K562 (cell line): ENCODE measurements at regions not wholly inside any gene's neighbourhood (a gene's known extent, or its start where the extent isn't known, plus 50 kb on each side); places are given as distances from the start of the nearest gene placed in this dataset.

Source experiments
- ATAC-seq: fragments of 200-7000 bp; cut with Tn5 transposase; 3 replicates; pipeline ENCODE4 v1.9.1; 2020; ENCODE audit warnings: moderate library complexity
- BruUV-seq: library from RNA; stranded (reverse); fragments of 400-500 nt; replicated peaks from 2 replicates; lab custom pipeline; 2021; lab: Mats Ljungman, UMichigan
- CTCF ChIA-PET: fragments of 300-600 bp; formaldehyde crosslinking; extraction: SDS; loops from one replicate; lab custom pipeline; 2021; ENCODE audit warnings: low intra/inter-chr PET ratio; lab: Yijun Ruan, JAX
- POLR2A ChIA-PET: fragments of 300-600, 350-650 bp; sonication (Branson Sonifier 250); formaldehyde crosslinking; extraction: SDS; loops from one replicate; lab custom pipeline; 2021; ENCODE audit warnings: antibody characterized with exemption, inconsistent platforms; lab: Yijun Ruan, JAX
- DNase-seq, 4 experiments: peaks; one replicate each; pipeline versions ENCODE4 v3.0.0 to v3.0.0-alpha.2; 2011 to 2018; ENCODE audit warnings: low spot score in 3 of 4, mixed read lengths in 3 of 4; ENCODE audit errors: extremely low read depth in 1 of 4
- FAIRE-seq: peaks from 2 replicates; lab custom pipeline; 2011; peaks lifted over from hg19 to GRCh38; lab: Jason Lieb, UNC
- H2AFZ ChIP-seq: 2 replicates; pipeline ENCODE4 v1.6.0; 2011; ENCODE audit warnings: low read depth, low read length, control low read depth, inconsistent platforms
- H3K27ac ChIP-seq: fragments of 200-600 bp; 3 replicates; pipeline ENCODE4 v1.8.0; 2011; ENCODE audit warnings: low read depth, mild to moderate bottlenecking, control low read depth, inconsistent platforms, low read length, moderate library complexity, mixed read lengths; ENCODE audit errors: extremely low read depth
- H3K27me3 ChIP-seq, 2 experiments: fragments of 300-600 bp in 1 of 2; 2 replicates in 1 of 2; 3 replicates in 1 of 2; pipeline versions ENCODE4 v1.6.0 to v1.8.0; 2011; ENCODE audit warnings: inconsistent platforms in 2 of 2, low read length in 2 of 2, mild to moderate bottlenecking in 1 of 2, mixed read lengths in 1 of 2, moderate library complexity in 1 of 2; ENCODE audit not compliant: control insufficient read depth in 2 of 2, insufficient read depth in 2 of 2
- H3K36me3 ChIP-seq: fragments of 300-600 bp; 3 replicates; pipeline ENCODE4 v1.8.0; 2011; ENCODE audit warnings: mild to moderate bottlenecking, low read length, inconsistent platforms; ENCODE audit not compliant: control insufficient read depth, insufficient read depth
- H3K4me1 ChIP-seq, 2 experiments: fragments of 200-600 bp in 1 of 2; replicated peaks in 1 of 2; 2 replicates in 1 of 2; 3 replicates in 1 of 2; pipeline versions ENCODE4 v1.5.1 to v1.8.0; 2011; ENCODE audit warnings: inconsistent platforms in 2 of 2, low read length in 2 of 2, mild to moderate bottlenecking in 1 of 2, mixed read lengths in 1 of 2, moderate library complexity in 1 of 2; ENCODE audit not compliant: control insufficient read depth in 2 of 2, insufficient read depth in 2 of 2
- H3K4me2 ChIP-seq: 2 replicates; pipeline ENCODE4 v1.6.1; 2011; ENCODE audit warnings: low read length, control low read depth, inconsistent platforms, mixed read lengths; ENCODE audit not compliant: insufficient read depth
- H3K4me3 ChIP-seq: fragments of 200-600 bp; sonication (generic), shearing (Covaris generic); 2 replicates; pipeline ENCODE4 v1.5.1; 2016; ENCODE audit warnings: control low read depth, inconsistent platforms
- H3K79me2 ChIP-seq: fragments of 200-600 bp; 3 replicates; pipeline ENCODE4 v1.8.0; 2011; ENCODE audit warnings: low read length, inconsistent platforms; ENCODE audit not compliant: control insufficient read depth, insufficient read depth
- H3K9ac ChIP-seq, 2 experiments: 2 replicates each; pipeline versions ENCODE4 v1.6.0 to v1.6.1; 2011; ENCODE audit warnings: low read depth in 2 of 2, low read length in 2 of 2, control low read depth in 1 of 2, inconsistent platforms in 1 of 2, mild to moderate bottlenecking in 1 of 2, mixed read lengths in 1 of 2; ENCODE audit not compliant: insufficient read depth in 1 of 2
- H3K9me1 ChIP-seq: one replicate; pipeline ENCODE4 v1.6.0; 2011; ENCODE audit warnings: inconsistent platforms, mild to moderate bottlenecking, low read length, moderate library complexity; ENCODE audit not compliant: control insufficient read depth, insufficient read depth
- H3K9me3 ChIP-seq: replicated peaks from 2 replicates; pipeline ENCODE4 v1.5.1; 2011; ENCODE audit warnings: low read depth, low read length, inconsistent platforms; ENCODE audit not compliant: control insufficient read depth, insufficient read depth
- H4K20me1 ChIP-seq: replicated peaks from 2 replicates; pipeline ENCODE4 v1.6.1; 2011; ENCODE audit warnings: low read length, inconsistent platforms, mixed read lengths; ENCODE audit not compliant: control insufficient read depth, insufficient read depth
- DLX4 ChIP-seq: fragments of 250-450 bp; sonication (Bioruptor Pico); IDR thresholded peaks from 2 replicates; pipeline ENCODE4 v1.6.1; 2021; ENCODE audit warnings: mild to moderate bottlenecking
- E2F6 ChIP-seq, 2 experiments: IDR thresholded peaks; 2 replicates each; pipeline ENCODE4 v1.6.1; 2011; ENCODE audit warnings: borderline replicate concordance in 1 of 2, control low read depth in 1 of 2, low read depth in 1 of 2, low read length in 1 of 2, mild to moderate bottlenecking in 1 of 2, mixed read lengths in 1 of 2, moderate library complexity in 1 of 2; ENCODE audit not compliant: insufficient read depth in 1 of 2, insufficient read length in 1 of 2, poor library complexity in 1 of 2, severe bottlenecking in 1 of 2; ENCODE audit errors: extremely low read depth in 1 of 2
- E2F8 ChIP-seq: fragments of 450-650 bp; IDR thresholded peaks from 2 replicates; pipeline ENCODE4 v1.7.1; 2018; ENCODE audit warnings: mild to moderate bottlenecking, low read depth; ENCODE audit not compliant: partially characterized antibody
- GABPA ChIP-seq: fragments of 200-800 bp; sonication (Bioruptor generic); conservative IDR thresholded peaks from 2 replicates; pipeline ENCODE4 v1.6.1; 2016; ENCODE audit warnings: low read depth, missing genetic modification characterization, missing compliant biosample characterization
- GMEB1 ChIP-seq: fragments of 250-450 bp; sonication (Bioruptor Pico); IDR thresholded peaks from 2 replicates; pipeline ENCODE4 v1.4.0; 2020; ENCODE audit warnings: mild to moderate bottlenecking
- GTF2B ChIP-seq: IDR thresholded peaks from 2 replicates; pipeline ENCODE4 v1.6.1; 2011; ENCODE audit not compliant: insufficient read length; ENCODE audit errors: extremely low read depth
- KDM1A ChIP-seq, 2 experiments: fragments of 450-650 bp; IDR thresholded peaks; 2 replicates each; pipeline ENCODE4 v1.6.1; 2016; ENCODE audit warnings: mild to moderate bottlenecking in 2 of 2
- MAZ ChIP-seq, 2 experiments: fragments of 450-650 bp in 1 of 2; sonication (generic) in 1 of 2; formaldehyde crosslinking; IDR thresholded peaks in 1 of 2; conservative IDR thresholded peaks in 1 of 2; 2 replicates each; pipeline versions ENCODE4 v1.4.0 to v1.5.0; 2020; ENCODE audit warnings: mild to moderate bottlenecking in 1 of 2, missing genetic modification reagents in 1 of 2
- RUNX1 ChIP-seq: sonication (generic); IDR thresholded peaks from 2 replicates; pipeline ENCODE4 v1.6.1; 2016; ENCODE audit warnings: antibody characterized with exemption, low read depth
- SIX5 ChIP-seq, 2 experiments: IDR thresholded peaks; 2 replicates each; pipeline ENCODE4 v1.6.1; 2011; ENCODE audit warnings: low read length in 2 of 2, borderline replicate concordance in 1 of 2, low read depth in 1 of 2, mild to moderate bottlenecking in 1 of 2, moderate library complexity in 1 of 2; ENCODE audit not compliant: insufficient read depth in 1 of 2
- XRCC4 ChIP-seq: IDR thresholded peaks from one replicate; pipeline ENCODE4 v1.6.1; 2011; ENCODE audit not compliant: insufficient read depth, insufficient read length; ENCODE audit errors: extremely low read depth
- ZNF384 ChIP-seq: IDR thresholded peaks from 2 replicates; pipeline ENCODE4 v1.6.1; 2012; ENCODE audit warnings: low read depth, low read length, improper control_type of control experiment
- ZNF668 ChIP-seq: fragments of 250-450 bp; sonication (Bioruptor Pico); IDR thresholded peaks from 2 replicates; pipeline ENCODE4 v1.8.0; 2022; ENCODE audit warnings: mild to moderate bottlenecking, inconsistent platforms
- ZNF696 ChIP-seq: fragments of 250-450 bp; sonication (Bioruptor Pico); conservative IDR thresholded peaks from 2 replicates; pipeline ENCODE4 v1.4.0; 2020; ENCODE audit warnings: mild to moderate bottlenecking, moderate library complexity
- WGBS: fragments of 100-300 bp; shearing (Covaris generic); methylation state at CpG from one replicate; pipeline ENCODE4 v1.1.6; 2016; ENCODE audit warnings: low coverage, mixed read lengths; ENCODE audit not compliant: insufficient coverage; ENCODE audit errors: missing lambda C conversion rate; 5-methylcytosine and 5-hydroxymethylcytosine counted together
- in situ Hi-C: fragments of 300-500 bp; cut with MboI; formaldehyde crosslinking; loops from 4 replicates; pipeline ENCODE4 v1.15.0; 2018; ENCODE audit warnings: inconsistent platforms, mixed read lengths
- intact Hi-C: fragments of 100-400 bp; cut with micrococcal nuclease; formaldehyde crosslinking; loops from 2 replicates; pipeline ENCODE4 v1.14.2; 2022

GRCh38 chr1:167148421-167148820 lies 54.5 kb downstream of the STYXL2 start:
- Histone ChIP-seq H3K27ac (no peak overlapping the region), H3K4me1 (no peaks in the 10 kb centered on the region), H3K79me2 (no peaks in the 10 kb centered on the region), H4K20me1 (no peaks in the 10 kb centered on the region), H3K9ac (no peak overlapping the region), H3K4me2 (no peak overlapping the region), H3K9me3 (no peaks in the 10 kb centered on the region), H3K36me3 (no peaks in the 10 kb centered on the region), H3K27me3 (0 out of 5 replicates have a peak, but pooled peaks cover 0 to 10% of the 10 kb centered on the region in 2 experiments), H3K9me1 (no peaks in the 10 kb centered on the region), H2AFZ (no peak overlapping the region), H3K4me3 (no peak overlapping the region)
- intact Hi-C loops = no loop called here
- WGBS = 0% methylated on average over 1 of the region's 1 CpG
- POLR2A ChIA-PET = interaction anchor here (1.6 kb wide), 1 partner anchor 15 kb away, joined by 7 read pairs; no protein-coding TSS in a partner anchor
- FAIRE-seq = no peak
- DNase-seq = no peak
- BruUV-seq = no TSS peak
- CTCF ChIA-PET = no interaction called here
- ATAC-seq = no peak
- in situ Hi-C loops = no loop called here
- no peak for TF ChIP-seq SIX5 (IDR thresholded peaks at IDR 0.05; ENCODE audit: borderline replicate concordance in 1 of 2, insufficient read depth in 1 of 2, low read depth in 1 of 2, low read length in 2 of 2)
- no peak for TF ChIP-seq KDM1A (IDR thresholded peaks at IDR 0.05)
- TF ChIP-seq E2F6 (IDR thresholded peaks at IDR 0.05; ENCODE audit: borderline replicate concordance in 1 of 2, extremely low read depth in 1 of 2, insufficient read depth in 1 of 2, insufficient read length in 1 of 2, low read depth in 1 of 2, low read length in 1 of 2, poor library complexity in 1 of 2, severe bottlenecking in 1 of 2) = no peak
- no peak for TF ChIP-seq ZNF696 (CRISPR knock-in tag)
- TF ChIP-seq XRCC4 = no peak
- TF ChIP-seq RUNX1 = no peak
- TF ChIP-seq ZNF668 (CRISPR knock-in tag) = no peak
- TF ChIP-seq MAZ (CRISPR knock-in tag; conservative IDR thresholded peaks at IDR 0.05 in 1 of 2, IDR thresholded peaks at IDR 0.05 in 1 of 2) = no peak
- TF ChIP-seq GTF2B = no peak
- no peak for TF ChIP-seq GABPA (tag)
- no peak for TF ChIP-seq E2F8
- no peak for TF ChIP-seq ZNF384
- no peak for TF ChIP-seq DLX4 (CRISPR knock-in tag)
- TF ChIP-seq GMEB1 = no peak
